MM.1S (cell line): ENCODE measurements at regions not wholly inside any gene's neighbourhood (a gene's known extent, or its start where the extent isn't known, plus 50 kb on each side); places are given as distances from the start of the nearest gene placed in this dataset.

Source experiments
- DNase-seq: peaks from one replicate; pipeline ENCODE4 v3.0.0-alpha.2; 2015
- H2AFZ ChIP-seq: fragments of 300-600 bp; sonication (generic); 2 replicates; pipeline ENCODE4 v1.6.0; 2016; ENCODE audit warnings: antibody characterized with exemption, low read length
- H3F3A ChIP-seq: fragments of 300-600 bp; sonication (generic); 2 replicates; pipeline ENCODE4 v1.6.1; 2016; ENCODE audit warnings: mild to moderate bottlenecking, antibody characterized with exemption, low read length, moderate library complexity, mixed read lengths; ENCODE audit not compliant: insufficient read depth
- H3K27ac ChIP-seq: fragments of 300-600 bp; sonication (generic); 2 replicates; pipeline ENCODE4 v1.5.1; 2016; ENCODE audit warnings: mild to moderate bottlenecking, low read length
- H3K27me3 ChIP-seq: fragments of 300-600 bp; sonication (generic); replicated peaks from 2 replicates; pipeline ENCODE4 v1.6.0; 2016; ENCODE audit warnings: low read length; ENCODE audit not compliant: insufficient read depth
- H3K36me3 ChIP-seq: fragments of 300-600 bp; sonication (generic); replicated peaks from 2 replicates; pipeline ENCODE4 v1.6.1; 2016; ENCODE audit warnings: mild to moderate bottlenecking, low read length, mixed read lengths; ENCODE audit not compliant: insufficient read depth
- H3K4me1 ChIP-seq: fragments of 300-600 bp; sonication (generic); 2 replicates; pipeline ENCODE4 v1.6.1; 2016; ENCODE audit warnings: low read length, mixed read lengths
- H3K4me2 ChIP-seq: fragments of 300-600 bp; sonication (generic); 2 replicates; pipeline ENCODE4 v1.6.0; 2016; ENCODE audit warnings: low read depth, low read length
- H3K4me3 ChIP-seq: fragments of 300-600 bp; sonication (generic); 2 replicates; pipeline ENCODE4 v1.5.1; 2016; ENCODE audit warnings: low read length, mixed read lengths
- H3K79me2 ChIP-seq: fragments of 300-600 bp; sonication (generic); 2 replicates; pipeline ENCODE4 v1.6.1; 2016; ENCODE audit warnings: mixed run types, low read length, mixed read lengths
- H3K9ac ChIP-seq: fragments of 300-600 bp; sonication (generic); 2 replicates; pipeline ENCODE4 v1.6.1; 2016; ENCODE audit warnings: low read length, mixed read lengths
- H3K9me2 ChIP-seq: fragments of 300-600 bp; sonication (generic); replicated peaks from 2 replicates; pipeline ENCODE4 v1.6.1; 2016; ENCODE audit warnings: mild to moderate bottlenecking, low read length, mixed read lengths; ENCODE audit not compliant: insufficient read depth
- H3K9me3 ChIP-seq: fragments of 300-600 bp; sonication (generic); replicated peaks from 2 replicates; pipeline ENCODE4 v1.6.1; 2016; ENCODE audit warnings: mild to moderate bottlenecking, low read length, mixed read lengths; ENCODE audit not compliant: insufficient read depth
- H4K20me1 ChIP-seq: fragments of 300-600 bp; sonication (generic); 2 replicates; pipeline ENCODE4 v1.6.1; 2016; ENCODE audit warnings: mild to moderate bottlenecking, low read length, moderate library complexity, mixed read lengths; ENCODE audit not compliant: insufficient read depth
- EZH2 ChIP-seq: fragments of 300-600 bp; sonication (generic); optimal IDR thresholded peaks from 2 replicates; pipeline ENCODE3; 2017; ENCODE audit warnings: low read depth, mild to moderate bottlenecking, antibody characterized with exemption, low read length, mixed read lengths
- EZH2phosphoT487 ChIP-seq: fragments of 300-600 bp; sonication (generic); IDR thresholded peaks from 2 replicates; pipeline ENCODE4 v1.6.1; 2018; ENCODE audit warnings: antibody characterized with exemption, low read length
- TF ChIP-seq, protein P1 (sequence below): fragments of 300-600 bp; sonication (generic); IDR thresholded peaks from 2 replicates; pipeline ENCODE4 v1.5.1; 2016; ENCODE audit warnings: antibody characterized with exemption, low read length, mixed read lengths

DNA sequence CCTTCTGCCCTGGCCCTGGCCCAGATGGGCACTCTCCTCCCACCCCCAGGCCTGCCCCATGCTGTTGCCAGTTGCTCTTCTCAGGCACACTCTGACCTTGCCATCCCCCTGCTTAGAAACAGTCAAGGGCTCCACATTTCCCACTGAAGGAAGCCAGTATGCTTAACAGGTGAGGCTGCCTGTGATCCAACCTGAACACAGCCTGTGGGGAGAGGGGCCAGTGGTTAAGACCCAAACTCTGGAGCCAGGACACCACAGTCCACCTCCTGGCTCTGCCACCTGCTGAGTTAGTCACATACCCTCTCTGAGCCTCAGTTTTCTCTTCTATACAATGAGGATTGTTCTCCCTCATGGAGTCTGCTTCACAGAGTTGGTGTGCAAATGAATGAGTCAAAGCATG is 526.9 kb downstream of the MATN1 start:
- DNase-seq = no peak
- Histone ChIP-seq H3K9ac (no peak overlapping the region), H3K36me3 (no peaks in the 10 kb centered on the region), H4K20me1 (no peaks in the 10 kb centered on the region), H3K9me3 (no peaks in the 10 kb centered on the region), H3K4me2 (no peak overlapping the region), H3F3A (no peaks in the 10 kb centered on the region), H3K9me2 (no peaks in the 10 kb centered on the region), H2AFZ (no peak overlapping the region), H3K27me3 (peaks cover 53% of the 10 kb centered on the region), H3K27ac (no peak overlapping the region), H3K4me3 (no peak overlapping the region), H3K79me2 (no peaks in the 10 kb centered on the region), H3K4me1 (no peaks in the 10 kb centered on the region)
- TF ChIP-seq EZH2 = no peak
- no peak for TF ChIP-seq EZH2phosphoT487
- TF ChIP-seq, protein P1, sequence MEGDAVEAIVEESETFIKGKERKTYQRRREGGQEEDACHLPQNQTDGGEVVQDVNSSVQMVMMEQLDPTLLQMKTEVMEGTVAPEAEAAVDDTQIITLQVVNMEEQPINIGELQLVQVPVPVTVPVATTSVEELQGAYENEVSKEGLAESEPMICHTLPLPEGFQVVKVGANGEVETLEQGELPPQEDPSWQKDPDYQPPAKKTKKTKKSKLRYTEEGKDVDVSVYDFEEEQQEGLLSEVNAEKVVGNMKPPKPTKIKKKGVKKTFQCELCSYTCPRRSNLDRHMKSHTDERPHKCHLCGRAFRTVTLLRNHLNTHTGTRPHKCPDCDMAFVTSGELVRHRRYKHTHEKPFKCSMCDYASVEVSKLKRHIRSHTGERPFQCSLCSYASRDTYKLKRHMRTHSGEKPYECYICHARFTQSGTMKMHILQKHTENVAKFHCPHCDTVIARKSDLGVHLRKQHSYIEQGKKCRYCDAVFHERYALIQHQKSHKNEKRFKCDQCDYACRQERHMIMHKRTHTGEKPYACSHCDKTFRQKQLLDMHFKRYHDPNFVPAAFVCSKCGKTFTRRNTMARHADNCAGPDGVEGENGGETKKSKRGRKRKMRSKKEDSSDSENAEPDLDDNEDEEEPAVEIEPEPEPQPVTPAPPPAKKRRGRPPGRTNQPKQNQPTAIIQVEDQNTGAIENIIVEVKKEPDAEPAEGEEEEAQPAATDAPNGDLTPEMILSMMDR = no peak

DNA sequence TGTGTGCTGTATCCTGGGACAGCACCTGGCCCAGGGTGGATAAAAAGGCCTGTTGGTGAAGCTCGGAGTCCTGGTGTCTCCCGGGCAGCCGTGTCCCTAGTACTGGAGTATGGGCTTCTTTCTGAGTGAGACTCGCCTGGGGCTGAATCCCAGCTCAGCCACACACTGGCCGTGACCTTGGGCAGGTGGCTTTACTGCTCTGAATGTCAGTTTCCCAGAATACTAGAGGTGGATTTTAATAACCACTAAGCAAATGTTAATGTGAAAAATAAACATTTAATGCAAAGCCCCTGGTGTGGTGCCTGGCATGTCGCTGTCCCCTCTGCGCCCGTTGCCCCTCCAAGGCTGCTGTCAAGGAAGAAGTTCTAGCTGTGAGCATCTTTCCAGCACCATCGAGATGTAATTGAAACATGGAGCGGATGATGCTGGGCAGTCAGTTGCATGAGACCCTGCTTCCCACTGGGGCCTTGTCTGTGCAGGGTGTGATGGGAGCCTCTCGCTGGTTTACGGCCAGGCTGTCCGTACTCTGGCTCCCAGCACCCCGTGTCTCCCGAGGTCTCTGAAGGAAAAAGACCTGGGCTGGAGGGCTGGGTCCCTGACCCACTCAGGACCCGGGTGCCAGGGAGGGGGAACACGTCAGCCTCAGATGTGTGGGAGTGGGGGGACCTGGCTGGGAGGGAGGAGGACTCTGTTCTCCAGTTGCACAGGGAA is 527.8 kb downstream of the MATN1 start:
- TF ChIP-seq EZH2 (no peak), EZH2phosphoT487 (no peak)
- TF ChIP-seq, protein P1 = no peak
- Histone ChIP-seq H3K9me2 (no peaks in the 10 kb centered on the region), H3K4me2 (no peak overlapping the region), H3K79me2 (no peaks in the 10 kb centered on the region), H3F3A (no peaks in the 10 kb centered on the region), H3K27me3 (peaks cover 52% of the 10 kb centered on the region), H2AFZ (no peak overlapping the region), H3K4me3 (no peak overlapping the region), H3K27ac (no peak overlapping the region), H4K20me1 (no peaks in the 10 kb centered on the region), H3K4me1 (no peaks in the 10 kb centered on the region), H3K36me3 (no peaks in the 10 kb centered on the region), H3K9me3 (no peaks in the 10 kb centered on the region), H3K9ac (no peak overlapping the region)
- no peak for DNase-seq

DNA sequence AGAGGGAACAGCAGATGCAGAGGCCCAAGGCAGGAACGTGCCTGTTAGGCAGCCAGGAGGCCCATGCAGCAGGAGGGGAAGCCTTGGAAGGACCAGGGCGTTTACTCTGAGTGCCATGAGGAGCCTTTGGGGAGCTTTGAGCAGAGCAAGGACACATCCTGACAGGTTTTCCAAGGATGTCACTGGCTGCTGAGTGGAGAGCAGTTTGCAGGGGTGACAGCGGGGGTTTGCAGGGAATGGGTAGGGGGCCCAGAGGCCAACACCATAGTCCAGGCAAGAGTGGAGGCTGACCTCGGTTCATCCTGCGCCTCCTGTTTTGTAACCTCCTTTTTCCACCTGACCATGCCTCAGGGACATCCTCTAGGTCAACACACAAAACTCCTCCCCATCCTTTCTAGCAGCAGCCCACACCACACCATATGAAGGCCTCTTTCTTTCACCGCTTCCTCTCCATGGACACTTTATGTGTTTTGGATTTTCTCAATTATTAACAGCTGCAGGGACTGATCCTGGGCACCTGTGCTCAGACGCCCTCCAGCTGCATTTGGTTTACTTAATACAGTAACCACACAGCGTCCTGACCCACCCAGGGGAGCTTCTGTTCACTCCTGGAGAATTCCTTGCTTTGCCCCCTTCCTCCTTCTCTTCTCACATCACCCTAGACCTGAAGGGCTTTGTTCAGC is 528.5 kb downstream of the MATN1 start:
- TF ChIP-seq, protein P1 = no peak
- TF ChIP-seq EZH2 (no peak), EZH2phosphoT487 (no peak)
- no peak for DNase-seq
- Histone ChIP-seq H3K9me2 (no peaks in the 10 kb centered on the region), H3K9ac (no peak overlapping the region), H3K27me3 (peaks cover 52% of the 10 kb centered on the region), H2AFZ (no peak overlapping the region), H3K79me2 (no peaks in the 10 kb centered on the region), H3K27ac (no peak overlapping the region), H3F3A (no peaks in the 10 kb centered on the region), H3K9me3 (no peaks in the 10 kb centered on the region), H4K20me1 (no peaks in the 10 kb centered on the region), H3K4me3 (no peak overlapping the region), H3K4me1 (no peaks in the 10 kb centered on the region), H3K36me3 (no peaks in the 10 kb centered on the region), H3K4me2 (no peak overlapping the region)
